K562 (cell line): ENCODE measurements at regions not wholly inside any gene's neighbourhood (a gene's known extent, or its start where the extent isn't known, plus 50 kb on each side); places are given as distances from the start of the nearest gene placed in this dataset.

ENCODE experiments used
- ATAC-seq: fragments of 200-7000 bp; cut with Tn5 transposase; 3 replicates; pipeline ENCODE4 v1.9.1; 2020; ENCODE audit warnings: moderate library complexity
- BruUV-seq: library from RNA; stranded (reverse); fragments of 400-500 nt; replicated peaks from 2 replicates; lab custom pipeline; 2021; lab: Mats Ljungman, UMichigan
- CTCF ChIA-PET: fragments of 300-600 bp; formaldehyde crosslinking; extraction: SDS; loops from one replicate; lab custom pipeline; 2021; ENCODE audit warnings: low intra/inter-chr PET ratio; lab: Yijun Ruan, JAX
- POLR2A ChIA-PET: fragments of 300-600, 350-650 bp; sonication (Branson Sonifier 250); formaldehyde crosslinking; extraction: SDS; loops from one replicate; lab custom pipeline; 2021; ENCODE audit warnings: antibody characterized with exemption, inconsistent platforms; lab: Yijun Ruan, JAX
- DNase-seq, 4 experiments: peaks; one replicate each; pipeline versions ENCODE4 v3.0.0 to v3.0.0-alpha.2; 2011 to 2018; ENCODE audit warnings: low spot score in 3 of 4, mixed read lengths in 3 of 4; ENCODE audit errors: extremely low read depth in 1 of 4
- FAIRE-seq: peaks from 2 replicates; lab custom pipeline; 2011; peaks lifted over from hg19 to GRCh38; lab: Jason Lieb, UNC
- H2AFZ ChIP-seq: 2 replicates; pipeline ENCODE4 v1.6.0; 2011; ENCODE audit warnings: low read depth, low read length, control low read depth, inconsistent platforms
- H3K27ac ChIP-seq: fragments of 200-600 bp; 3 replicates; pipeline ENCODE4 v1.8.0; 2011; ENCODE audit warnings: low read depth, mild to moderate bottlenecking, control low read depth, inconsistent platforms, low read length, moderate library complexity, mixed read lengths; ENCODE audit errors: extremely low read depth
- H3K27me3 ChIP-seq, 2 experiments: fragments of 300-600 bp in 1 of 2; 2 replicates in 1 of 2; 3 replicates in 1 of 2; pipeline versions ENCODE4 v1.6.0 to v1.8.0; 2011; ENCODE audit warnings: inconsistent platforms in 2 of 2, low read length in 2 of 2, mild to moderate bottlenecking in 1 of 2, mixed read lengths in 1 of 2, moderate library complexity in 1 of 2; ENCODE audit not compliant: control insufficient read depth in 2 of 2, insufficient read depth in 2 of 2
- H3K36me3 ChIP-seq: fragments of 300-600 bp; 3 replicates; pipeline ENCODE4 v1.8.0; 2011; ENCODE audit warnings: mild to moderate bottlenecking, low read length, inconsistent platforms; ENCODE audit not compliant: control insufficient read depth, insufficient read depth
- H3K4me1 ChIP-seq, 2 experiments: fragments of 200-600 bp in 1 of 2; replicated peaks in 1 of 2; 2 replicates in 1 of 2; 3 replicates in 1 of 2; pipeline versions ENCODE4 v1.5.1 to v1.8.0; 2011; ENCODE audit warnings: inconsistent platforms in 2 of 2, low read length in 2 of 2, mild to moderate bottlenecking in 1 of 2, mixed read lengths in 1 of 2, moderate library complexity in 1 of 2; ENCODE audit not compliant: control insufficient read depth in 2 of 2, insufficient read depth in 2 of 2
- H3K4me2 ChIP-seq: 2 replicates; pipeline ENCODE4 v1.6.1; 2011; ENCODE audit warnings: low read length, control low read depth, inconsistent platforms, mixed read lengths; ENCODE audit not compliant: insufficient read depth
- H3K4me3 ChIP-seq: fragments of 200-600 bp; sonication (generic), shearing (Covaris generic); 2 replicates; pipeline ENCODE4 v1.5.1; 2016; ENCODE audit warnings: control low read depth, inconsistent platforms
- H3K79me2 ChIP-seq: fragments of 200-600 bp; 3 replicates; pipeline ENCODE4 v1.8.0; 2011; ENCODE audit warnings: low read length, inconsistent platforms; ENCODE audit not compliant: control insufficient read depth, insufficient read depth
- H3K9ac ChIP-seq, 2 experiments: 2 replicates each; pipeline versions ENCODE4 v1.6.0 to v1.6.1; 2011; ENCODE audit warnings: low read depth in 2 of 2, low read length in 2 of 2, control low read depth in 1 of 2, inconsistent platforms in 1 of 2, mild to moderate bottlenecking in 1 of 2, mixed read lengths in 1 of 2; ENCODE audit not compliant: insufficient read depth in 1 of 2
- H3K9me1 ChIP-seq: one replicate; pipeline ENCODE4 v1.6.0; 2011; ENCODE audit warnings: inconsistent platforms, mild to moderate bottlenecking, low read length, moderate library complexity; ENCODE audit not compliant: control insufficient read depth, insufficient read depth
- H3K9me3 ChIP-seq: replicated peaks from 2 replicates; pipeline ENCODE4 v1.5.1; 2011; ENCODE audit warnings: low read depth, low read length, inconsistent platforms; ENCODE audit not compliant: control insufficient read depth, insufficient read depth
- H4K20me1 ChIP-seq: replicated peaks from 2 replicates; pipeline ENCODE4 v1.6.1; 2011; ENCODE audit warnings: low read length, inconsistent platforms, mixed read lengths; ENCODE audit not compliant: control insufficient read depth, insufficient read depth
- KLF16 ChIP-seq: IDR thresholded peaks from 2 replicates; pipeline ENCODE4 v1.6.1; 2016; ENCODE audit warnings: antibody characterized with exemption
- NR4A1 ChIP-seq, 2 experiments: fragments of 250-450 bp in 1 of 2; fragments of 450-650 bp in 1 of 2; sonication (Bioruptor Pico) in 1 of 2; IDR thresholded peaks; 2 replicates each; pipeline versions ENCODE4 v1.4.0 to v1.6.1; 2016 to 2020; ENCODE audit warnings: mild to moderate bottlenecking in 2 of 2, missing compliant biosample characterization in 1 of 2, missing genetic modification characterization in 1 of 2, moderate library complexity in 1 of 2
- POLR2AphosphoS2 ChIP-seq: IDR thresholded peaks from 2 replicates; pipeline ENCODE4 v1.6.1; 2012; ENCODE audit warnings: low read length, improper control_type of control experiment
- RCOR1 ChIP-seq, 2 experiments: IDR thresholded peaks; 2 replicates each; pipeline ENCODE4 v1.6.1; 2012; ENCODE audit warnings: low read depth in 2 of 2, low read length in 2 of 2, borderline replicate concordance in 1 of 2, improper control_type of control experiment in 1 of 2
- ZNF274 ChIP-seq: IDR thresholded peaks from 2 replicates; pipeline ENCODE4 v1.6.1; 2011; ENCODE audit warnings: low read depth, mild to moderate bottlenecking, low read length, moderate library complexity, borderline replicate concordance
- ZNF75A ChIP-seq: fragments of 450-650 bp; formaldehyde crosslinking; IDR thresholded peaks from 2 replicates; pipeline ENCODE4 v1.4.0; 2020; ENCODE audit warnings: mild to moderate bottlenecking
- ZSCAN32 ChIP-seq: fragments of 450-650 bp; formaldehyde crosslinking; IDR thresholded peaks from 2 replicates; pipeline ENCODE4 v1.4.0; 2020; ENCODE audit warnings: mild to moderate bottlenecking, moderate library complexity
- WGBS: fragments of 100-300 bp; shearing (Covaris generic); methylation state at CpG from one replicate; pipeline ENCODE4 v1.1.6; 2016; ENCODE audit warnings: low coverage, mixed read lengths; ENCODE audit not compliant: insufficient coverage; ENCODE audit errors: missing lambda C conversion rate; 5-methylcytosine and 5-hydroxymethylcytosine counted together
- in situ Hi-C: fragments of 300-500 bp; cut with MboI; formaldehyde crosslinking; loops from 4 replicates; pipeline ENCODE4 v1.15.0; 2018; ENCODE audit warnings: inconsistent platforms, mixed read lengths
- intact Hi-C: fragments of 100-400 bp; cut with micrococcal nuclease; formaldehyde crosslinking; loops from 2 replicates; pipeline ENCODE4 v1.14.2; 2022
- TF ChIP-seq, protein P1 (sequence below): sonication (generic); formaldehyde crosslinking; IDR thresholded peaks from 2 replicates; pipeline ENCODE4 v1.8.0; 2023; ENCODE audit warnings: missing genetic modification reagents, mild to moderate bottlenecking, borderline replicate concordance

DNA sequence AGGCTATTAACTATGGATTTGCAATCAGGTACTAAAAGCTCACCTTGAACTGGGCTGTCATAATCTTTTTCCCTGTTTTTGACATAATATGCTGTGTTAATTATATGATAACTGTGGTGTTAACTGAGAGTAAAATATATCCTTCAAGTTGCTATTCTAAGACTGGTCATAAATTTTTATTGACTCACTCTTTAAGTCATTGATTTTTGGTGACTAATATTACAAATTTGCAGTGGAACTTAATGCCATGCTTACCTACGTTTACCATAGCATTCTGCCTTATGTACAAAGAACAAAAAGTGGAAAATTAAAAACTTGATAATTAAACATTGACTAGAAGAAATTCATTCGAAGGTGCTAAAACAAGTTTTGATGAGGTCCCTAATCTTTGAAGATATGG lies 872.4 kb downstream of the BRINP3 start (continued):
- TF ChIP-seq, protein P1, sequence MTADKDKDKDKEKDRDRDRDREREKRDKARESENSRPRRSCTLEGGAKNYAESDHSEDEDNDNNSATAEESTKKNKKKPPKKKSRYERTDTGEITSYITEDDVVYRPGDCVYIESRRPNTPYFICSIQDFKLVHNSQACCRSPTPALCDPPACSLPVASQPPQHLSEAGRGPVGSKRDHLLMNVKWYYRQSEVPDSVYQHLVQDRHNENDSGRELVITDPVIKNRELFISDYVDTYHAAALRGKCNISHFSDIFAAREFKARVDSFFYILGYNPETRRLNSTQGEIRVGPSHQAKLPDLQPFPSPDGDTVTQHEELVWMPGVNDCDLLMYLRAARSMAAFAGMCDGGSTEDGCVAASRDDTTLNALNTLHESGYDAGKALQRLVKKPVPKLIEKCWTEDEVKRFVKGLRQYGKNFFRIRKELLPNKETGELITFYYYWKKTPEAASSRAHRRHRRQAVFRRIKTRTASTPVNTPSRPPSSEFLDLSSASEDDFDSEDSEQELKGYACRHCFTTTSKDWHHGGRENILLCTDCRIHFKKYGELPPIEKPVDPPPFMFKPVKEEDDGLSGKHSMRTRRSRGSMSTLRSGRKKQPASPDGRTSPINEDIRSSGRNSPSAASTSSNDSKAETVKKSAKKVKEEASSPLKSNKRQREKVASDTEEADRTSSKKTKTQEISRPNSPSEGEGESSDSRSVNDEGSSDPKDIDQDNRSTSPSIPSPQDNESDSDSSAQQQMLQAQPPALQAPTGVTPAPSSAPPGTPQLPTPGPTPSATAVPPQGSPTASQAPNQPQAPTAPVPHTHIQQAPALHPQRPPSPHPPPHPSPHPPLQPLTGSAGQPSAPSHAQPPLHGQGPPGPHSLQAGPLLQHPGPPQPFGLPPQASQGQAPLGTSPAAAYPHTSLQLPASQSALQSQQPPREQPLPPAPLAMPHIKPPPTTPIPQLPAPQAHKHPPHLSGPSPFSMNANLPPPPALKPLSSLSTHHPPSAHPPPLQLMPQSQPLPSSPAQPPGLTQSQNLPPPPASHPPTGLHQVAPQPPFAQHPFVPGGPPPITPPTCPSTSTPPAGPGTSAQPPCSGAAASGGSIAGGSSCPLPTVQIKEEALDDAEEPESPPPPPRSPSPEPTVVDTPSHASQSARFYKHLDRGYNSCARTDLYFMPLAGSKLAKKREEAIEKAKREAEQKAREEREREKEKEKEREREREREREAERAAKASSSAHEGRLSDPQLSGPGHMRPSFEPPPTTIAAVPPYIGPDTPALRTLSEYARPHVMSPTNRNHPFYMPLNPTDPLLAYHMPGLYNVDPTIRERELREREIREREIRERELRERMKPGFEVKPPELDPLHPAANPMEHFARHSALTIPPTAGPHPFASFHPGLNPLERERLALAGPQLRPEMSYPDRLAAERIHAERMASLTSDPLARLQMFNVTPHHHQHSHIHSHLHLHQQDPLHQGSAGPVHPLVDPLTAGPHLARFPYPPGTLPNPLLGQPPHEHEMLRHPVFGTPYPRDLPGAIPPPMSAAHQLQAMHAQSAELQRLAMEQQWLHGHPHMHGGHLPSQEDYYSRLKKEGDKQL (CRISPR knock-in tag) = no peak
- no peak for TF ChIP-seq NR4A1 (CRISPR knock-in tag; IDR thresholded peaks at IDR 0.05)
- TF ChIP-seq NR4A1 (tag; IDR thresholded peaks at IDR 0.05) = no peak
- TF ChIP-seq, all 486 proteins: peak for 0

DNA sequence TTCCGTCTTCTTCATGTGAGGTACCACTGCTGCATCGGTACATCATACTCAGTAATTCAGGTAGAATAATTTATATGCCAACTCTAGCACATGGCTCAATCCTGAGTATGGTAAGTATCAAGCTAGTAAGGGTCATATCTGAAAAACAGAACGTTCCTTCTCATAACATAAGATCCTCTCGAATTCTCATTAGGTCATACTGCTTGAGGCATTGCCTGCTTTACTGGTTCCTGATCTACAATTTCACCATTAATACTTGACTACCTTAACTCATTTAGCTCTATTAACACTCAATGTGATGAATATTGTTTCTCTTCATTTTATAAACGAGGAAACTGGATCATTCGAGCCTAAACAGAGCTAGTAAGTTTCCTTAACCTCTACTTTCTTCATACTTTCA lies 871.6 kb downstream of the BRINP3 start:
- CTCF ChIA-PET = no interaction called here

More for the DNA sequence above, 871.6 kb downstream of the BRINP3 start:
- H3K4me2 ChIP-seq = no peak overlapping the region
- H3K27ac ChIP-seq = no peak overlapping the region
- no peak overlapping the region for H3K9ac ChIP-seq
- in situ Hi-C loops = no loop called here
- H2AFZ ChIP-seq = no peak overlapping the region
- no peaks in the 10 kb centered on the region for H3K36me3 ChIP-seq
- ATAC-seq (no peak), FAIRE-seq (no peak), DNase-seq (no peak)
- no peaks in the 10 kb centered on the region for H3K27me3 ChIP-seq
- H4K20me1 ChIP-seq = no peaks in the 10 kb centered on the region
- H3K9me3 ChIP-seq = 0 out of 2 replicates have a peak, but pooled peaks cover 3% of the 10 kb centered on the region
- H3K79me2 ChIP-seq = no peaks in the 10 kb centered on the region
- H3K4me1 ChIP-seq = no peaks in the 10 kb centered on the region
- no peaks in the 10 kb centered on the region for H3K9me1 ChIP-seq
- intact Hi-C loops = no loop called here
- H3K4me3 ChIP-seq = no peak overlapping the region
- TF ChIP-seq ZNF274 (no peak), ZNF75A (CRISPR knock-in tag) (no peak), ZSCAN32 (CRISPR knock-in tag) (no peak), RCOR1 (IDR thresholded peaks at IDR 0.05; ENCODE audit: borderline replicate concordance in 1 of 2, low read depth in 2 of 2, low read length in 2 of 2) (no peak), KLF16 (no peak), POLR2AphosphoS2 (no peak)
- 2% methylated on average over 6 of the region's 6 CpGs for WGBS
- BruUV-seq = no TSS peak
- POLR2A ChIA-PET = no interaction called here
